ENCODE measurements at regions not wholly inside any gene's neighbourhood (a gene's known extent, or its start where the extent isn't known, plus 50 kb on each side); places are given as distances from the start of the nearest gene placed in this dataset.
"Not testable (repeated sequence)": the region's sequence is repeated elsewhere in the genome, so short reads cannot be mapped to it uniquely, and the experiment has no call there.

- no peak for DNase-seq
Measured at GRCh38 chr12:112616469-112617152, 174.9 kb upstream of the RPH3A start.

GRCh38 chr12:112617153-112617505, 174.4 kb upstream of the RPH3A start:
- no peak for DNase-seq

GRCh38 chr12:112627851-112628250, 163.7 kb upstream of the RPH3A start:
- DNase-seq, result no peak

- not testable (repeated sequence) for DNase-seq
Measured at GRCh38 chr12:112631974-112632373, 159.6 kb upstream of the RPH3A start.

GRCh38 chr12:112635036-112635435, 156.5 kb upstream of the RPH3A start:
- DNase-seq, result no peak

GRCh38 chr12:112638420-112638819, 153.1 kb upstream of the RPH3A start:
- DNase-seq, result no peak

GRCh38 chr12:112645586-112645985, 146.0 kb upstream of the RPH3A start:
- DNase-seq, result no peak

- no peak for DNase-seq
Measured at GRCh38 chr12:112656141-112656540, 135.4 kb upstream of the RPH3A start.

- DNase-seq, result peak; percentile 48
Measured at GRCh38 chr12:112664569-112664968, 127.0 kb upstream of the RPH3A start.

- DNase-seq, result no peak
Measured at GRCh38 chr12:112665958-112666357, 125.6 kb upstream of the RPH3A start.

- no peak for DNase-seq
Measured at GRCh38 chr12:112671564-112671963, 120.0 kb upstream of the RPH3A start.

- no peak for DNase-seq
Measured at GRCh38 chr12:112674539-112674938, 117.0 kb upstream of the RPH3A start.

- DNase-seq, result no peak
Measured at GRCh38 chr12:112676507-112676906, 115.0 kb upstream of the RPH3A start.

GRCh38 chr12:112677050-112677765, 114.3 kb upstream of the RPH3A start:
- no peak for DNase-seq

- DNase-seq, result no peak
Measured at GRCh38 chr12:112680993-112681392, 110.6 kb upstream of the RPH3A start.

GRCh38 chr12:112682586-112682985, 109.0 kb upstream of the RPH3A start:
- DNase-seq, result no peak

GRCh38 chr12:112684742-112685141, 106.8 kb upstream of the RPH3A start:
- no peak for DNase-seq

GRCh38 chr12:112685321-112685720, 106.2 kb upstream of the RPH3A start:
- DNase-seq, result no peak

GRCh38 chr12:112686373-112686772, 105.2 kb upstream of the RPH3A start:
- no peak for DNase-seq

GRCh38 chr12:112694065-112694464, 97.5 kb upstream of the RPH3A start:
- DNase-seq, result no peak

- not testable (repeated sequence) for DNase-seq
Measured at GRCh38 chr12:112697441-112697840, 94.1 kb upstream of the RPH3A start.

GRCh38 chr12:112705037-112705632, 86.4 kb upstream of the RPH3A start:
- no peak for DNase-seq

GRCh38 chr12:112710414-112710813, 81.1 kb upstream of the RPH3A start:
- DNase-seq, result no peak

- no peak for DNase-seq
Measured at GRCh38 chr12:112711026-112711425, 80.5 kb upstream of the RPH3A start.
